ENCODE measurements at regions not wholly inside any gene's neighbourhood (a gene's known extent, or its start where the extent isn't known, plus 50 kb on each side); places are given as distances from the start of the nearest gene placed in this dataset.
"Not testable (repeated sequence)": the region's sequence is repeated elsewhere in the genome, so short reads cannot be mapped to it uniquely, and the experiment has no call there.

DNA sequence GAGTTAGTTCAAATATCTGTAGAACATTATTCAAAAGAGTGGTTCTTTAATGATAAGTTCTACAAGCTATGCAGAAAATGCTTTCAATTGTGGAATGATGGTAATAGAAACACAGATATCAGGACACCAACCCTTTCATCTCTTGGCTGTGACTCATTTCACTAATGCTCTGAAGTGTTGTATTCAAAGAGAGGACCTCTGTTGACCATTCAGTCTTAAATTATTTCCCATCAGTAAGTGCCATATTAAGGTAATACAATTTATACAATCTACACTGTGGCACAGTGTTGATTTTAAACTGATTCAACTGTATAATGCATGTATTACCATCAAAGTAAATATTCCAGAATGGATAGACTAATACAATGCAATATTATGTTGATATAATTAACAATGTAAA, 289.0 kb upstream of the ADGRL3 start:
- Histone ChIP-seq H3K36me3 (ENCODE audit: control insufficient read depth, insufficient read depth, low read length) (no peaks in the 10 kb centered on the region), H3K27ac (ENCODE audit: insufficient read depth, low read depth, low read length, poor library complexity, severe bottlenecking) (no peak overlapping the region), H3K4me3 (ENCODE audit: insufficient read depth, low read depth, low read length) (no peak overlapping the region), H3K9me3 (ENCODE audit: control insufficient read depth, low read length) (no peaks in the 10 kb centered on the region), H3K4me1 (ENCODE audit: control insufficient read depth, insufficient read depth, low read length) (no peaks in the 10 kb centered on the region), H3K27me3 (ENCODE audit: control insufficient read depth, insufficient read depth, low read length, poor library complexity, severe bottlenecking) (no peaks in the 10 kb centered on the region)

- WGBS, 2 experiments = 93 to 94% methylated on average over 3 of the region's 3 CpGs
- Histone ChIP-seq H3K36me3 (ENCODE audit: control insufficient read depth, insufficient read depth, low read length) (no peaks in the 10 kb centered on the region), H3K4me1 (ENCODE audit: control insufficient read depth, insufficient read depth, low read length) (no peaks in the 10 kb centered on the region), H3K27me3 (ENCODE audit: control insufficient read depth, insufficient read depth, low read length, poor library complexity, severe bottlenecking) (no peaks in the 10 kb centered on the region), H3K27ac (ENCODE audit: insufficient read depth, low read depth, low read length, poor library complexity, severe bottlenecking) (no peak overlapping the region), H3K4me3 (ENCODE audit: insufficient read depth, low read depth, low read length) (no peak overlapping the region), H3K9me3 (ENCODE audit: control insufficient read depth, low read length) (no peaks in the 10 kb centered on the region)
Observed at GRCh38 chr4:60913002-60913401, 287.1 kb upstream of the ADGRL3 start.

DNA sequence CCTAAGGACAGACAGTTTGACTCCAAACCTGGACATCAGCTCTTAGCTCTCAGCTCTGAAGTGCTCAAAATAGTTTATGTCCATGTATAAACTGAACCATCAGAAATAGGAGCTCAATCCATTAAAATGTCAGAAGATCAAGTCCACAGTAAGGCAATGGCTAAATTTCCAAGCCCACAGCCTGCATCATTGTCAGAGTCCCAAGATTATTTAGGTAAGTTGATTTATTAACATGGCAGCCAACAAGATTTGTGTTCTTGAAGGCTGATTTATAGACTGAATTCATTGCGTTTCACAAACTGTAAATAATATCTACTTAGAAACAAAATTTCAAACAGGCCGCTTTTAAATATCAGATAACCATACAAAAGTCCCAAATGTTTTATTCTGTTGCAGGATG, 286.5 kb upstream of the ADGRL3 start:
- WGBS, 2 experiments = 83 to 86% methylated on average over 1 to 2 of the region's 2 CpGs
- no peak overlapping the region for H3K27ac ChIP-seq (ENCODE audit: insufficient read depth, low read depth, low read length, poor library complexity, severe bottlenecking)

DNA sequence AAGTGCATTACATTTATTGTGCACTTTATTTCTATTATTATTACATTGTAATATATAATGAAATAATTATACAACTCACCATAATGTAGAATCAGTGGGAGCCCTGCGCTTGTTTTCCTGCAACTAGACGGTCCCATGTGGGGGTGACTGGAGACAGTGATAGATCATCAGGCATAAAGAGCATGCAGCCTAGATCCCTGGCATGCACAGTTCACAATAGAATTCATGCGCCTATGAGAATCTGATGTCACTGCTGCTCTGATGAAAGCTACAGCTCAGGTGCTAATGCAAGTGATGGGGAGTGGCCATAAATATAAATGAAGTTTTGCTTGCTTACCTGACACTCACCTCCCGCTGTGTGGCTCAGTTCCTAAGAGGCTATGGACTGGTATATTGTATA, 278.4 kb upstream of the ADGRL3 start:
- 95% methylated on average over 3 of the region's 4 CpGs for WGBS, 2 experiments
- not testable (repeated sequence) for H3K4me3 ChIP-seq (ENCODE audit: insufficient read depth, low read depth, low read length); H3K4me1 ChIP-seq (ENCODE audit: control insufficient read depth, insufficient read depth, low read length); H3K27ac ChIP-seq (ENCODE audit: insufficient read depth, low read depth, low read length, poor library complexity, severe bottlenecking); H3K27me3 ChIP-seq (ENCODE audit: control insufficient read depth, insufficient read depth, low read length, poor library complexity, severe bottlenecking); H3K36me3 ChIP-seq (ENCODE audit: control insufficient read depth, insufficient read depth, low read length); H3K9me3 ChIP-seq (ENCODE audit: control insufficient read depth, low read length)

More for the DNA sequence above, 286.5 kb upstream of the ADGRL3 start:
- Histone ChIP-seq H3K9me3 (ENCODE audit: control insufficient read depth, low read length) (no peaks in the 10 kb centered on the region), H3K4me3 (ENCODE audit: insufficient read depth, low read depth, low read length) (no peak overlapping the region), H3K4me1 (ENCODE audit: control insufficient read depth, insufficient read depth, low read length) (no peaks in the 10 kb centered on the region), H3K36me3 (ENCODE audit: control insufficient read depth, insufficient read depth, low read length) (no peaks in the 10 kb centered on the region), H3K27me3 (ENCODE audit: control insufficient read depth, insufficient read depth, low read length, poor library complexity, severe bottlenecking) (no peaks in the 10 kb centered on the region)

- Histone ChIP-seq H3K27me3 (ENCODE audit: control insufficient read depth, insufficient read depth, low read length, poor library complexity, severe bottlenecking) (no peaks in the 10 kb centered on the region), H3K4me1 (ENCODE audit: control insufficient read depth, insufficient read depth, low read length) (peaks cover 2% of the 10 kb centered on the region), H3K9me3 (ENCODE audit: control insufficient read depth, low read length) (no peaks in the 10 kb centered on the region), H3K36me3 (ENCODE audit: control insufficient read depth, insufficient read depth, low read length) (no peaks in the 10 kb centered on the region), H3K27ac (ENCODE audit: insufficient read depth, low read depth, low read length, poor library complexity, severe bottlenecking) (no peak overlapping the region), H3K4me3 (ENCODE audit: insufficient read depth, low read depth, low read length) (no peak overlapping the region)
- 0 to 11% methylated on average over 1 of the region's 1 CpG for WGBS, 2 experiments
Observed at GRCh38 chr4:60923075-60923474, 277.1 kb upstream of the ADGRL3 start.

DNA sequence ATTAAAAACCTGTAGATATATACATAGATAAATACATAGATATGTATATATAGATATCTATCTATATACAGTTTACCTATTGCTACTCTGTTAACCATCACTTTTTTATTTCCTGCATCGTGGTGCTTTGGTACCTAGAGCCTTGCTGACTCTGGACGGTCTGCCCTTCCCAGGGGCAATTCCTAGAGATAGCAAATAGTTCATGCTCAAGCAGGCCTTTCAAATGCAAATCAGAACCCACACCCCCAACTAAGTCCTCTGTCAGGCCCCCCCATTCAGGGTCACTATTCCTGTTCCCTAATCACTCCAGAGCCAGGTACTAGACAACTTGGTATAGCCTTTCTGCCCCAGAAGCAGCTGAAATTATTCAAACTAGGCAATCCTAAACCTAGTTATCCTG, 273.5 kb upstream of the ADGRL3 start:
- 70 to 73% methylated on average over 2 of the region's 2 CpGs for WGBS, 2 experiments
- no peaks in the 10 kb centered on the region for H3K27me3 ChIP-seq (ENCODE audit: control insufficient read depth, insufficient read depth, low read length, poor library complexity, severe bottlenecking)
- no peaks in the 10 kb centered on the region for H3K9me3 ChIP-seq (ENCODE audit: control insufficient read depth, low read length)
- no peak overlapping the region for H3K27ac ChIP-seq (ENCODE audit: insufficient read depth, low read depth, low read length, poor library complexity, severe bottlenecking)
- H3K4me3 ChIP-seq (ENCODE audit: insufficient read depth, low read depth, low read length) = no peak overlapping the region
- no peaks in the 10 kb centered on the region for H3K36me3 ChIP-seq (ENCODE audit: control insufficient read depth, insufficient read depth, low read length)
- H3K4me1 ChIP-seq (ENCODE audit: control insufficient read depth, insufficient read depth, low read length) = peaks cover 2% of the 10 kb centered on the region

DNA sequence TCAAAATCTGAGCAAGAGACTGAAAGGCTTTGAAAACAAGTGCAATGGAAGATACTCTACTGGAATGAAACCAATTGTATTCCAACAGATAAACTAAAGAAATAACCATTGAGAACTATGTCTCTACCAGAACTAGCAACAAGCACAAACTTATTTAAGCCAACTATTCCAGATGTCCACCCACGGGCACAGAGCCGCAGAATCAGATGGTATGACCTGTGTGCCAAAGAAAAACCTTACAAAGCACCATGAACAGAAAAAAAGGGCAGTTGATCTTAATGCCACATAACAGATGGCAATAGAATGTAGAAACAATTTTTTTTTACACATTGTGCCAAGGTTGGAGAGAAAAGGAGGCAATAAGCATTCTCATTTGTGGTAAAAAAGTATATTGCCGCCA, 269.3 kb upstream of the ADGRL3 start:
- no peaks in the 10 kb centered on the region for H3K27me3 ChIP-seq (ENCODE audit: control insufficient read depth, insufficient read depth, low read length, poor library complexity, severe bottlenecking)
- H3K9me3 ChIP-seq (ENCODE audit: control insufficient read depth, low read length) = no peaks in the 10 kb centered on the region
- no peaks in the 10 kb centered on the region for H3K4me1 ChIP-seq (ENCODE audit: control insufficient read depth, insufficient read depth, low read length)
- H3K27ac ChIP-seq (ENCODE audit: insufficient read depth, low read depth, low read length, poor library complexity, severe bottlenecking) = no peak overlapping the region
- H3K4me3 ChIP-seq (ENCODE audit: insufficient read depth, low read depth, low read length) = no peak overlapping the region
- H3K36me3 ChIP-seq (ENCODE audit: control insufficient read depth, insufficient read depth, low read length) = no peaks in the 10 kb centered on the region
- WGBS, 2 experiments = 91 to 95% methylated on average over 3 of the region's 3 CpGs

- Histone ChIP-seq H3K4me1 (ENCODE audit: control insufficient read depth, insufficient read depth, low read length) (no peaks in the 10 kb centered on the region), H3K9me3 (ENCODE audit: control insufficient read depth, low read length) (no peaks in the 10 kb centered on the region), H3K27ac (ENCODE audit: insufficient read depth, low read depth, low read length, poor library complexity, severe bottlenecking) (no peak overlapping the region), H3K36me3 (ENCODE audit: control insufficient read depth, insufficient read depth, low read length) (no peaks in the 10 kb centered on the region), H3K27me3 (ENCODE audit: control insufficient read depth, insufficient read depth, low read length, poor library complexity, severe bottlenecking) (no peaks in the 10 kb centered on the region), H3K4me3 (ENCODE audit: insufficient read depth, low read depth, low read length) (no peak overlapping the region)
- WGBS, 2 experiments = 74 to 78% methylated on average over 4 of the region's 4 CpGs
Observed at GRCh38 chr4:60934566-60935295, 265.4 kb upstream of the ADGRL3 start.

- WGBS, 2 experiments = 71 to 100% methylated on average over 1 of the region's 1 CpG
- Histone ChIP-seq H3K36me3 (ENCODE audit: control insufficient read depth, insufficient read depth, low read length) (no peaks in the 10 kb centered on the region), H3K27me3 (ENCODE audit: control insufficient read depth, insufficient read depth, low read length, poor library complexity, severe bottlenecking) (no peaks in the 10 kb centered on the region), H3K9me3 (ENCODE audit: control insufficient read depth, low read length) (no peaks in the 10 kb centered on the region), H3K27ac (ENCODE audit: insufficient read depth, low read depth, low read length, poor library complexity, severe bottlenecking) (no peak overlapping the region), H3K4me3 (ENCODE audit: insufficient read depth, low read depth, low read length) (no peak overlapping the region), H3K4me1 (ENCODE audit: control insufficient read depth, insufficient read depth, low read length) (no peaks in the 10 kb centered on the region)
Observed at GRCh38 chr4:60938181-60938580, 261.9 kb upstream of the ADGRL3 start.

GRCh38 chr4:60938621-60939020, 261.5 kb upstream of the ADGRL3 start:
- no peak overlapping the region for H3K4me3 ChIP-seq (ENCODE audit: insufficient read depth, low read depth, low read length)
- no peaks in the 10 kb centered on the region for H3K27me3 ChIP-seq (ENCODE audit: control insufficient read depth, insufficient read depth, low read length, poor library complexity, severe bottlenecking)
- no peak overlapping the region for H3K27ac ChIP-seq (ENCODE audit: insufficient read depth, low read depth, low read length, poor library complexity, severe bottlenecking)
- H3K9me3 ChIP-seq (ENCODE audit: control insufficient read depth, low read length) = no peaks in the 10 kb centered on the region
- no peaks in the 10 kb centered on the region for H3K4me1 ChIP-seq (ENCODE audit: control insufficient read depth, insufficient read depth, low read length)
- no peaks in the 10 kb centered on the region for H3K36me3 ChIP-seq (ENCODE audit: control insufficient read depth, insufficient read depth, low read length)

DNA sequence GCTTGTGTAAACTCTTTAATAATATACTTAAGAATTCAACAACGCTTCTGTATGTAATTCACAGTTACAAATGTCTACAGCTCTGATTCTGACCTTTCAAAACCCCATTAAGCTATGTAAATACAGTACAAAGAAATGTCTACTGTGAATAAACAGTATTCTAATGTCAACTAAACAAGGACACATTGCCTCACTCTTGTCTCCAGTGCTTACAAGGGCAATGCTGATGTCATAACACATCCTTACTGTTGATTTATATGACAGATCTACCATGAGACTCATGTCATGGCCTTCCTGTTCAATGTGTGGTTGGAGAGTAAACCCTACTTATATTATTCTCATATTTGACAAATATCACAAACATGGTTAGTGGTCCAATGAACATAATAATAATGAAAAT, 256.1 kb upstream of the ADGRL3 start:
- WGBS, 2 experiments = 100% methylated on average over 1 of the region's 1 CpG; no CpG with 5 or more reads in 1 of the 2 experiments
- H3K36me3 ChIP-seq (ENCODE audit: control insufficient read depth, insufficient read depth, low read length) = no peaks in the 10 kb centered on the region
- no peak overlapping the region for H3K4me3 ChIP-seq (ENCODE audit: insufficient read depth, low read depth, low read length)
- H3K9me3 ChIP-seq (ENCODE audit: control insufficient read depth, low read length) = no peaks in the 10 kb centered on the region
- no peak overlapping the region for H3K27ac ChIP-seq (ENCODE audit: insufficient read depth, low read depth, low read length, poor library complexity, severe bottlenecking)
- no peaks in the 10 kb centered on the region for H3K27me3 ChIP-seq (ENCODE audit: control insufficient read depth, insufficient read depth, low read length, poor library complexity, severe bottlenecking)
- H3K4me1 ChIP-seq (ENCODE audit: control insufficient read depth, insufficient read depth, low read length) = no peaks in the 10 kb centered on the region

All from ectodermal cell (in vitro differentiated cells).